ENCODE measurements at regions not wholly inside any gene's neighbourhood (a gene's known extent, or its start where the extent isn't known, plus 50 kb on each side); places are given as distances from the start of the nearest gene placed in this dataset.

DNA sequence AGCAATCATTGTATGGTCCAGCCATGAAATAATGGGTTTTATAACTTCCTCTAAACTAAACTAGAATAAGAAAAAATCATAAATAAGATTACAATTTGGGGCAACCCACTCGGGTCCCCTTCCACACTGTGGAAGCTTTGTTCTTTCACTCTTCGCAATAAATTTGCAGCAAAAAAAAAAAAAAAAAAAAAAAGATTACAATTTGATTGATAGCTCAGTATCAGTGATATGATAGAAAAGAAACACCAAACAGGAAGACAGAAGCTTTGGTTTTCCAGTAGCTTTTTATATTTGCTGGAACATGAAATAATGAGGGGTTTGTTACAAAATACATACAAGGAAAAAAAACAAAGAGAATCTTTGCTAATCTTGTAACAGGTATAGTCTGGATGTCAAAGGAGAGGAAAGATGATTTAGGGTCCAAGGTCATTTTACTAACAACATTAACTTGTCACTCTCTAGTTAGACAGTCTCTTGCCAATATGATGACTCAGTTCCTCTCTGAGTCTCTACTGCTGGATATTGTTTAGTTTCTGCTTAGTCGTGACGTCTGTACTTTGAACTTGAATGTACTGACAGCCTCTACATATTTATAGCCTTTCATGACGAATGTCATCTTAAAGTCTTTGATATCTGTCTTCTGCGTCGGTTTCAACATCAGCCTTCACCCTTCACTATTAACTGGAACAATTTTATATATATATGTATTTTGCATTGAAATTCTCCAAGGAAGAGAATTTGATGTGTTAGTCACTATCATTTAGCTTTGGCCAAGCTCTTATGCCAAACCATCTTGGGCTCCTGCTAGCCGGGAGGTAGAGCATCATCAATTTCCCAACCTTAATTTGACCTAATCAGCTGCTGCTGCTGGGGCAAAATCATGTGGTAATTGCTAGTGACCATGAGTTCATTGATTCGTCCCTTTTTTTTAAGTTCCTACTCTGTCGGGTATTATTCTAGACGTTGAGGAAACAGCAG is 213.1 kb upstream of the STXBP5 start (continued):
- TF ChIP-seq, protein P1, sequence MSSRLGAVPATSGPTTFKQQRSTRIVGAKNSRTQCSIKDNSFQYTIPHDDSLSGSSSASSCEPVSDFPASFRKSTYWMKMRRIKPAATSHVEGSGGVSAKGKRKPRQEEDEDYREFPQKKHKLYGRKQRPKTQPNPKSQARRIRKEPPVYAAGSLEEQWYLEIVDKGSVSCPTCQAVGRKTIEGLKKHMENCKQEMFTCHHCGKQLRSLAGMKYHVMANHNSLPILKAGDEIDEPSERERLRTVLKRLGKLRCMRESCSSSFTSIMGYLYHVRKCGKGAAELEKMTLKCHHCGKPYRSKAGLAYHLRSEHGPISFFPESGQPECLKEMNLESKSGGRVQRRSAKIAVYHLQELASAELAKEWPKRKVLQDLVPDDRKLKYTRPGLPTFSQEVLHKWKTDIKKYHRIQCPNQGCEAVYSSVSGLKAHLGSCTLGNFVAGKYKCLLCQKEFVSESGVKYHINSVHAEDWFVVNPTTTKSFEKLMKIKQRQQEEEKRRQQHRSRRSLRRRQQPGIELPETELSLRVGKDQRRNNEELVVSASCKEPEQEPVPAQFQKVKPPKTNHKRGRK (CRISPR knock-in tag; IDR thresholded peaks at IDR 0.05), result no peak
- TF ChIP-seq, protein P2, sequence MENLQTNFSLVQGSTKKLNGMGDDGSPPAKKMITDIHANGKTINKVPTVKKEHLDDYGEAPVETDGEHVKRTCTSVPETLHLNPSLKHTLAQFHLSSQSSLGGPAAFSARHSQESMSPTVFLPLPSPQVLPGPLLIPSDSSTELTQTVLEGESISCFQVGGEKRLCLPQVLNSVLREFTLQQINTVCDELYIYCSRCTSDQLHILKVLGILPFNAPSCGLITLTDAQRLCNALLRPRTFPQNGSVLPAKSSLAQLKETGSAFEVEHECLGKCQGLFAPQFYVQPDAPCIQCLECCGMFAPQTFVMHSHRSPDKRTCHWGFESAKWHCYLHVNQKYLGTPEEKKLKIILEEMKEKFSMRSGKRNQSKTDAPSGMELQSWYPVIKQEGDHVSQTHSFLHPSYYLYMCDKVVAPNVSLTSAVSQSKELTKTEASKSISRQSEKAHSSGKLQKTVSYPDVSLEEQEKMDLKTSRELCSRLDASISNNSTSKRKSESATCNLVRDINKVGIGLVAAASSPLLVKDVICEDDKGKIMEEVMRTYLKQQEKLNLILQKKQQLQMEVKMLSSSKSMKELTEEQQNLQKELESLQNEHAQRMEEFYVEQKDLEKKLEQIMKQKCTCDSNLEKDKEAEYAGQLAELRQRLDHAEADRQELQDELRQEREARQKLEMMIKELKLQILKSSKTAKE (CRISPR knock-in tag; IDR thresholded peaks at IDR 0.05; ENCODE audit: borderline replicate concordance), result peak; percentile 68; the same call in 1 of the 2 replicates
- TF ChIP-seq YEATS4 (CRISPR knock-in tag; IDR thresholded peaks at IDR 0.05; ENCODE audit: borderline replicate concordance) (no peak), HMG20A (CRISPR knock-in tag; IDR thresholded peaks at IDR 0.05; ENCODE audit: borderline replicate concordance) (peak; percentile 95; the same call in 1 of the 2 replicates), ETV5 (CRISPR knock-in tag; IDR thresholded peaks at IDR 0.05; ENCODE audit: borderline replicate concordance) (peak; percentile 75; the same call in 1 of the 2 replicates), ZNF343 (CRISPR knock-in tag; IDR thresholded peaks at IDR 0.05) (no peak), ZNF776 (CRISPR knock-in tag; IDR thresholded peaks at IDR 0.05) (no peak), ZNF562 (CRISPR knock-in tag; IDR thresholded peaks at IDR 0.05; ENCODE audit: borderline replicate concordance) (no peak), ARNT (IDR thresholded peaks at IDR 0.05) (no peak), NFATC3 (CRISPR knock-in tag; IDR thresholded peaks at IDR 0.05) (no peak), IKZF4 (CRISPR knock-in tag; IDR thresholded peaks at IDR 0.05; ENCODE audit: borderline replicate concordance, low read depth, not compliant biosample characterization) (no peak), EED (CRISPR knock-in tag; IDR thresholded peaks at IDR 0.05) (no peak), KDM2A (CRISPR knock-in tag; IDR thresholded peaks at IDR 0.05; ENCODE audit: borderline replicate concordance, low read depth) (no peak), TRIM24 (CRISPR knock-in tag; IDR thresholded peaks at IDR 0.05) (no peak)
- TF ChIP-seq, protein P3, sequence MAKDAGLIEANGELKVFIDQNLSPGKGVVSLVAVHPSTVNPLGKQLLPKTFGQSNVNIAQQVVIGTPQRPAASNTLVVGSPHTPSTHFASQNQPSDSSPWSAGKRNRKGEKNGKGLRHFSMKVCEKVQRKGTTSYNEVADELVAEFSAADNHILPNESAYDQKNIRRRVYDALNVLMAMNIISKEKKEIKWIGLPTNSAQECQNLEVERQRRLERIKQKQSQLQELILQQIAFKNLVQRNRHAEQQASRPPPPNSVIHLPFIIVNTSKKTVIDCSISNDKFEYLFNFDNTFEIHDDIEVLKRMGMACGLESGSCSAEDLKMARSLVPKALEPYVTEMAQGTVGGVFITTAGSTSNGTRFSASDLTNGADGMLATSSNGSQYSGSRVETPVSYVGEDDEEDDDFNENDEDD (CRISPR knock-in tag; IDR thresholded peaks at IDR 0.05; ENCODE audit: borderline replicate concordance), result no peak
- TF ChIP-seq, protein P4, sequence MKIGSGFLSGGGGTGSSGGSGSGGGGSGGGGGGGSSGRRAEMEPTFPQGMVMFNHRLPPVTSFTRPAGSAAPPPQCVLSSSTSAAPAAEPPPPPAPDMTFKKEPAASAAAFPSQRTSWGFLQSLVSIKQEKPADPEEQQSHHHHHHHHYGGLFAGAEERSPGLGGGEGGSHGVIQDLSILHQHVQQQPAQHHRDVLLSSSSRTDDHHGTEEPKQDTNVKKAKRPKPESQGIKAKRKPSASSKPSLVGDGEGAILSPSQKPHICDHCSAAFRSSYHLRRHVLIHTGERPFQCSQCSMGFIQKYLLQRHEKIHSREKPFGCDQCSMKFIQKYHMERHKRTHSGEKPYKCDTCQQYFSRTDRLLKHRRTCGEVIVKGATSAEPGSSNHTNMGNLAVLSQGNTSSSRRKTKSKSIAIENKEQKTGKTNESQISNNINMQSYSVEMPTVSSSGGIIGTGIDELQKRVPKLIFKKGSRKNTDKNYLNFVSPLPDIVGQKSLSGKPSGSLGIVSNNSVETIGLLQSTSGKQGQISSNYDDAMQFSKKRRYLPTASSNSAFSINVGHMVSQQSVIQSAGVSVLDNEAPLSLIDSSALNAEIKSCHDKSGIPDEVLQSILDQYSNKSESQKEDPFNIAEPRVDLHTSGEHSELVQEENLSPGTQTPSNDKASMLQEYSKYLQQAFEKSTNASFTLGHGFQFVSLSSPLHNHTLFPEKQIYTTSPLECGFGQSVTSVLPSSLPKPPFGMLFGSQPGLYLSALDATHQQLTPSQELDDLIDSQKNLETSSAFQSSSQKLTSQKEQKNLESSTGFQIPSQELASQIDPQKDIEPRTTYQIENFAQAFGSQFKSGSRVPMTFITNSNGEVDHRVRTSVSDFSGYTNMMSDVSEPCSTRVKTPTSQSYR (CRISPR knock-in tag; IDR thresholded peaks at IDR 0.05; ENCODE audit: borderline replicate concordance), result no peak
